Prostate gland (tissue), 2 donors: ENCODE measurements at regions not wholly inside any gene's neighbourhood (a gene's known extent, or its start where the extent isn't known, plus 50 kb on each side); places are given as distances from the start of the nearest gene placed in this dataset.
"Not testable (repeated sequence)": the region's sequence is repeated elsewhere in the genome, so short reads cannot be mapped to it uniquely, and the experiment has no call there.

Experiments
- POLR2A ChIP-seq: fragments of 450-650 bp; IDR thresholded peaks from one replicate; pipeline ENCODE4 v1.6.1; 2016; ENCODE audit warnings: antibody characterized with exemption, mild to moderate bottlenecking
- POLR2AphosphoS5 ChIP-seq: sonication (generic); formaldehyde crosslinking; IDR thresholded peaks from one replicate; pipeline ENCODE4 v1.6.1; 2017; ENCODE audit warnings: antibody characterized with exemption
- TF ChIP-seq, protein P1 (sequence below), 4 experiments: fragments of 200-600 bp in 2 of 4; fragments of 450-650 bp in 2 of 4; sonication (generic) in 2 of 4; IDR thresholded peaks; 1 replicate in 3 of 4; 2 replicates in 1 of 4; pipeline ENCODE4 v1.5.1; 2016 to 2019; ENCODE audit warnings: antibody characterized with exemption in 4 of 4, mild to moderate bottlenecking in 2 of 4, moderate library complexity in 2 of 4

GRCh38 chr16:29230006-29230668, 176.4 kb downstream of the NPIPB11 start:
- not testable (repeated sequence) for TF ChIP-seq POLR2AphosphoS5, POLR2A
- TF ChIP-seq, protein P1, sequence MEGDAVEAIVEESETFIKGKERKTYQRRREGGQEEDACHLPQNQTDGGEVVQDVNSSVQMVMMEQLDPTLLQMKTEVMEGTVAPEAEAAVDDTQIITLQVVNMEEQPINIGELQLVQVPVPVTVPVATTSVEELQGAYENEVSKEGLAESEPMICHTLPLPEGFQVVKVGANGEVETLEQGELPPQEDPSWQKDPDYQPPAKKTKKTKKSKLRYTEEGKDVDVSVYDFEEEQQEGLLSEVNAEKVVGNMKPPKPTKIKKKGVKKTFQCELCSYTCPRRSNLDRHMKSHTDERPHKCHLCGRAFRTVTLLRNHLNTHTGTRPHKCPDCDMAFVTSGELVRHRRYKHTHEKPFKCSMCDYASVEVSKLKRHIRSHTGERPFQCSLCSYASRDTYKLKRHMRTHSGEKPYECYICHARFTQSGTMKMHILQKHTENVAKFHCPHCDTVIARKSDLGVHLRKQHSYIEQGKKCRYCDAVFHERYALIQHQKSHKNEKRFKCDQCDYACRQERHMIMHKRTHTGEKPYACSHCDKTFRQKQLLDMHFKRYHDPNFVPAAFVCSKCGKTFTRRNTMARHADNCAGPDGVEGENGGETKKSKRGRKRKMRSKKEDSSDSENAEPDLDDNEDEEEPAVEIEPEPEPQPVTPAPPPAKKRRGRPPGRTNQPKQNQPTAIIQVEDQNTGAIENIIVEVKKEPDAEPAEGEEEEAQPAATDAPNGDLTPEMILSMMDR (IDR thresholded peaks at IDR 0.05), result not testable (repeated sequence)
